ENCODE measurements at regions not wholly inside any gene's neighbourhood (a gene's known extent, or its start where the extent isn't known, plus 50 kb on each side); places are given as distances from the start of the nearest gene placed in this dataset.
"Not testable (repeated sequence)": the region's sequence is repeated elsewhere in the genome, so short reads cannot be mapped to it uniquely, and the experiment has no call there.

- no peak overlapping the region for H3K9ac ChIP-seq (ENCODE audit: low read depth, low read length, poor library complexity)
- H3K4me1 ChIP-seq (ENCODE audit: control insufficient read depth in 2 of 2, insufficient read depth in 1 of 2, low read depth in 1 of 2, low read length in 2 of 2): no peaks in the 10 kb centered on the region
- no peak overlapping the region for H4K8ac ChIP-seq (ENCODE audit: low read depth, low read length)
- H3K4me2 ChIP-seq (ENCODE audit: insufficient read depth, low read length, poor library complexity, severe bottlenecking): no peak overlapping the region
- no peak overlapping the region for H3K14ac ChIP-seq (ENCODE audit: low read length)
- no peak overlapping the region for H2BK120ac ChIP-seq (ENCODE audit: low read depth, low read length)
- H3K27ac ChIP-seq (replicated peaks; ENCODE audit: low read length): no peak overlapping the region
- H3K36me3 ChIP-seq (replicated peaks in 1 of 2; ENCODE audit: control insufficient read depth in 2 of 2, insufficient read depth in 2 of 2, low read length in 2 of 2): no peaks in the 10 kb centered on the region
- no peak overlapping the region for H3K4me3 ChIP-seq (ENCODE audit: low read length in 2 of 2)
- no peak overlapping the region for H4K91ac ChIP-seq (ENCODE audit: low read depth, low read length, poor library complexity)
- H3K4ac ChIP-seq (ENCODE audit: low read length): no peak overlapping the region
- H2AK5ac ChIP-seq (ENCODE audit: low read depth, low read length): no peak overlapping the region
- no peaks in the 10 kb centered on the region for H3K27me3 ChIP-seq (ENCODE audit: control insufficient read depth in 3 of 3, insufficient read depth in 3 of 3, low read depth in 1 of 3, low read length in 3 of 3)
- H3K79me1 ChIP-seq (ENCODE audit: low read depth, low read length): no peaks in the 10 kb centered on the region
- H2BK12ac ChIP-seq (ENCODE audit: low read length): no peak overlapping the region
- no peak for DNase-seq (ENCODE audit: low spot score)
- H2AFZ ChIP-seq (ENCODE audit: low read length): no peak overlapping the region
- no peak overlapping the region for H2BK5ac ChIP-seq (ENCODE audit: low read length)
- no peaks in the 10 kb centered on the region for H3K9me3 ChIP-seq (replicated peaks in 1 of 2; ENCODE audit: control insufficient read depth in 2 of 2, insufficient read depth in 1 of 2, low read depth in 1 of 2, low read length in 2 of 2)
- no peak overlapping the region for H3K18ac ChIP-seq (ENCODE audit: low read length)
- WGBS, 2 donors (ENCODE audit: extremely low coverage in 2 of 2, insufficient read length in 2 of 2, insufficient replicate concordance in 1 of 2): no CpG with 5 or more reads among the region's 1 CpG
- H3K23ac ChIP-seq (ENCODE audit: low read depth, low read length, poor library complexity): no peak overlapping the region
- H2BK15ac ChIP-seq (ENCODE audit: low read length): no peak overlapping the region
These were observed 1229.0 kb upstream of the NRXN1 start for GRCh38 chr2:52260904-52261303.

- H2AFZ ChIP-seq (ENCODE audit: low read length); H3K4me2 ChIP-seq (ENCODE audit: insufficient read depth, low read length, poor library complexity, severe bottlenecking); H2BK15ac ChIP-seq (ENCODE audit: low read length); H3K27ac ChIP-seq (replicated peaks; ENCODE audit: low read length); DNase-seq (ENCODE audit: low spot score); H3K36me3 ChIP-seq (replicated peaks in 1 of 2; ENCODE audit: control insufficient read depth in 2 of 2, insufficient read depth in 2 of 2, low read length in 2 of 2); H3K79me1 ChIP-seq (ENCODE audit: low read depth, low read length); H4K8ac ChIP-seq (ENCODE audit: low read depth, low read length); H2BK12ac ChIP-seq (ENCODE audit: low read length); H2AK5ac ChIP-seq (ENCODE audit: low read depth, low read length); H3K18ac ChIP-seq (ENCODE audit: low read length); H3K14ac ChIP-seq (ENCODE audit: low read length); H3K23ac ChIP-seq (ENCODE audit: low read depth, low read length, poor library complexity); H2BK120ac ChIP-seq (ENCODE audit: low read depth, low read length); H3K4me1 ChIP-seq (ENCODE audit: control insufficient read depth in 2 of 2, insufficient read depth in 1 of 2, low read depth in 1 of 2, low read length in 2 of 2); H3K9me3 ChIP-seq (replicated peaks in 1 of 2; ENCODE audit: control insufficient read depth in 2 of 2, insufficient read depth in 1 of 2, low read depth in 1 of 2, low read length in 2 of 2); H4K91ac ChIP-seq (ENCODE audit: low read depth, low read length, poor library complexity); H3K27me3 ChIP-seq (ENCODE audit: control insufficient read depth in 3 of 3, insufficient read depth in 3 of 3, low read depth in 1 of 3, low read length in 3 of 3); H3K9ac ChIP-seq (ENCODE audit: low read depth, low read length, poor library complexity); H2BK5ac ChIP-seq (ENCODE audit: low read length); H3K4me3 ChIP-seq (ENCODE audit: low read length in 2 of 2); H3K4ac ChIP-seq (ENCODE audit: low read length): not testable (repeated sequence)
- WGBS, 2 donors (ENCODE audit: extremely low coverage in 2 of 2, insufficient read length in 2 of 2, insufficient replicate concordance in 1 of 2): no CpG with 5 or more reads among the region's 11 CpGs
These were observed 1227.0 kb upstream of the NRXN1 start for GRCh38 chr2:52258967-52259366.

- Histone ChIP-seq H3K9ac (ENCODE audit: low read depth, low read length, poor library complexity) (no peak overlapping the region), H3K27ac (replicated peaks; ENCODE audit: low read length) (no peak overlapping the region), H2BK15ac (ENCODE audit: low read length) (no peak overlapping the region), H3K4me2 (ENCODE audit: insufficient read depth, low read length, poor library complexity, severe bottlenecking) (no peak overlapping the region), H3K4ac (ENCODE audit: low read length) (no peak overlapping the region), H3K36me3 (replicated peaks in 1 of 2; ENCODE audit: control insufficient read depth in 2 of 2, insufficient read depth in 2 of 2, low read length in 2 of 2) (no peaks in the 10 kb centered on the region), H2BK12ac (ENCODE audit: low read length) (no peak overlapping the region), H2BK120ac (ENCODE audit: low read depth, low read length) (no peak overlapping the region), H3K9me3 (replicated peaks in 1 of 2; ENCODE audit: control insufficient read depth in 2 of 2, insufficient read depth in 1 of 2, low read depth in 1 of 2, low read length in 2 of 2) (no peaks in the 10 kb centered on the region), H3K14ac (ENCODE audit: low read length) (no peak overlapping the region), H3K18ac (ENCODE audit: low read length) (no peak overlapping the region), H4K91ac (ENCODE audit: low read depth, low read length, poor library complexity) (no peak overlapping the region), H3K4me1 (ENCODE audit: control insufficient read depth in 2 of 2, insufficient read depth in 1 of 2, low read depth in 1 of 2, low read length in 2 of 2) (no peaks in the 10 kb centered on the region), H3K27me3 (ENCODE audit: control insufficient read depth in 3 of 3, insufficient read depth in 3 of 3, low read depth in 1 of 3, low read length in 3 of 3) (no peaks in the 10 kb centered on the region), H4K8ac (ENCODE audit: low read depth, low read length) (no peak overlapping the region), H2AK5ac (ENCODE audit: low read depth, low read length) (no peak overlapping the region), H3K79me1 (ENCODE audit: low read depth, low read length) (no peaks in the 10 kb centered on the region), H2BK5ac (ENCODE audit: low read length) (no peak overlapping the region), H3K4me3 (ENCODE audit: low read length in 2 of 2) (no peak overlapping the region), H2AFZ (ENCODE audit: low read length) (no peak overlapping the region), H3K23ac (ENCODE audit: low read depth, low read length, poor library complexity) (no peak overlapping the region)
- DNase-seq (ENCODE audit: low spot score): no peak
- no CpG with 5 or more reads among the region's 1 CpG for WGBS, 2 donors (ENCODE audit: extremely low coverage in 2 of 2, insufficient read length in 2 of 2, insufficient replicate concordance in 1 of 2)
These were observed 1226.1 kb upstream of the NRXN1 start for GRCh38 chr2:52258038-52258437.

- WGBS, 2 donors (ENCODE audit: extremely low coverage in 2 of 2, insufficient read length in 2 of 2, insufficient replicate concordance in 1 of 2): no CpG with 5 or more reads among the region's 5 CpGs
- no peak overlapping the region for H2BK120ac ChIP-seq (ENCODE audit: low read depth, low read length)
- H3K4me2 ChIP-seq (ENCODE audit: insufficient read depth, low read length, poor library complexity, severe bottlenecking): no peak overlapping the region
- H3K9me3 ChIP-seq (replicated peaks in 1 of 2; ENCODE audit: control insufficient read depth in 2 of 2, insufficient read depth in 1 of 2, low read depth in 1 of 2, low read length in 2 of 2): no peaks in the 10 kb centered on the region
- H3K14ac ChIP-seq (ENCODE audit: low read length): no peak overlapping the region
- no peak overlapping the region for H2BK5ac ChIP-seq (ENCODE audit: low read length)
- H3K27me3 ChIP-seq (ENCODE audit: control insufficient read depth in 3 of 3, insufficient read depth in 3 of 3, low read depth in 1 of 3, low read length in 3 of 3): no peaks in the 10 kb centered on the region
- no peak overlapping the region for H3K18ac ChIP-seq (ENCODE audit: low read length)
- no peak overlapping the region for H4K8ac ChIP-seq (ENCODE audit: low read depth, low read length)
- H3K4me1 ChIP-seq (ENCODE audit: control insufficient read depth in 2 of 2, insufficient read depth in 1 of 2, low read depth in 1 of 2, low read length in 2 of 2): no peaks in the 10 kb centered on the region
- H2AK5ac ChIP-seq (ENCODE audit: low read depth, low read length): no peak overlapping the region
- no peak overlapping the region for H2BK12ac ChIP-seq (ENCODE audit: low read length)
- no peak overlapping the region for H4K91ac ChIP-seq (ENCODE audit: low read depth, low read length, poor library complexity)
- no peak overlapping the region for H3K4ac ChIP-seq (ENCODE audit: low read length)
- H3K23ac ChIP-seq (ENCODE audit: low read depth, low read length, poor library complexity): no peak overlapping the region
- H2BK15ac ChIP-seq (ENCODE audit: low read length): no peak overlapping the region
- H2AFZ ChIP-seq (ENCODE audit: low read length): no peak overlapping the region
- no peaks in the 10 kb centered on the region for H3K79me1 ChIP-seq (ENCODE audit: low read depth, low read length)
- H3K9ac ChIP-seq (ENCODE audit: low read depth, low read length, poor library complexity): no peak overlapping the region
- no peak overlapping the region for H3K4me3 ChIP-seq (ENCODE audit: low read length in 2 of 2)
- no peaks in the 10 kb centered on the region for H3K36me3 ChIP-seq (replicated peaks in 1 of 2; ENCODE audit: control insufficient read depth in 2 of 2, insufficient read depth in 2 of 2, low read length in 2 of 2)
- H3K27ac ChIP-seq (replicated peaks; ENCODE audit: low read length): no peak overlapping the region
- no peak for DNase-seq (ENCODE audit: low spot score)
These were observed 1221.6 kb upstream of the NRXN1 start for GRCh38 chr2:52253416-52253980.

Data from neuronal stem cell (in vitro differentiated cells).